CD4-positive, alpha-beta T cell treated with Interleukin-17A for 1 hour (primary cell): ENCODE measurements at regions not wholly inside any gene's neighbourhood (a gene's known extent, or its start where the extent isn't known, plus 50 kb on each side); places are given as distances from the start of the nearest gene placed in this dataset.
"Not testable (repeated sequence)": the region's sequence is repeated elsewhere in the genome, so short reads cannot be mapped to it uniquely, and the experiment has no call there.

Source experiments
- DNase-seq: peaks from one replicate; pipeline ENCODE4 v3.0.0-alpha.2; 2020

DNA sequence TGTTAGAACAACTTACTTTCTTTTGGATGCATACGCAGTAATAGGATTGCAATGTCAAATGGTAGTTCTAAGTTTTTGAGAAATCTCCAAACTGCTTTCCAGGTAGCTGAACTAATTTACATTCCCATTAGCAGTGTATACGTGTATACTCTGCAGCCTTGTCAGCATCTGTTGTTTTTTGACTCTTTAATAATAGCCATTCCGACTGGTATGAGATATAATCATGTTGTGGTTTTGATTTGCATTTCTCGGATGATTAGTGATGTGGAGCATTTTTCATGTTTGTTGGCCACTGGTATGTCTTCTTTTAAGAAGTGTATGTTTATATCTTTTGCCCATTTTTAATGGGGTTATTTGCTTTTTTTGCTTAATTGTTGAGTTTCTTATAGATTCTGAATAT, 76.9 kb upstream of the HNRNPA1L2 start:
- not testable (repeated sequence) for DNase-seq

DNA sequence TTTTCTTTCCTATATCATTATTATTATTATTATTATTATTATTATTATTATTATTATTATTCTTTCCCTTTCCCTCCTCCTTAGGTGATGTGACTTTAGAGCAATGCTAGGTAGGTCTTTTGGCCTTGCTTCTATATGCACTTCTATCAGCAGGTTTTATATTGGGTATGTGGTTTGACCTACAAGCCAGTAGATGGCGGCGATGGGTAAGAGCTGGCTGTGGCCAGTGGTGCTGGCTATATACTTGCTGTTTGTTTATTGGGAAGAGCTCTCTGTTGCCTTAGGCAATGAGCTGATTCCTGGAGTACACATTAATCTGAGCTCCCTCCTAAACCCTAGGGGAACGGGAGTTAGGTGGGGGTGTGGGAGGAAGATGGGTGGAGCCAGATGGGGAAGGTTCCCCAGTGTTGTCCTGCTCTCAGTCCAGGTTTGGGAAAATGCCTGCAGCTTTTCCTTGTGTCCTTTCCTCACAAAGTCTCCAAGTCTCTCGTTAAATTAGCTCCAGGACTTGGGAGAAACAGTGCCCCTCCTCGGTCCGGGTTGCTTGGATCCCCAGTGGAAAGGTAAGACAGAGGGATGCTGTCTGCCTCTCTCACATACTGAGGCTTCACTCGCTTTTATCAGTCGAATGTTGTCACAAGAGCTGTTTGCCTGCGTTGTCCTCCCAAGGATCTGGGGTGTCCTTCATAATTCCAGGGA, 72.2 kb upstream of the HNRNPA1L2 start:
- peak; percentile 18 for DNase-seq

DNA sequence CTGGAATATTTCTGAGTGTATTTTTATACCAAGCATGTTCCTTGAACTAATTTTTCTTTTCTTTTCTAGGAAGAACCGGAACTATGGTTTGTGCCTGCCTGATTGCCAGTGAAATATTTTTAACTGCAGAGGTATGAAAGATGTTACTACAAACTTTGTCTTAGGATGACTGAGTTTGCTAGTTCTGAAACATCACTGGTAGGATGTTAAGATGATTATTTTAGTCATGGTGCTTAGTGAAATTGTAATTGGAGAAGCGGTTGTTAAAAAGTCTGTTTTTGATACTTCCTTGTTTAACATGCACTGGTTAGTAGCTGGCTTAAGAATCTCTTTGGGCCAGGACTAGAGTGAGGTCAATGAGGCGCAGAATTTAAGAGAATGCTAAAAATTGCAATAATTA, 71.1 kb upstream of the HNRNPA1L2 start:
- DNase-seq: not testable (repeated sequence)

DNA sequence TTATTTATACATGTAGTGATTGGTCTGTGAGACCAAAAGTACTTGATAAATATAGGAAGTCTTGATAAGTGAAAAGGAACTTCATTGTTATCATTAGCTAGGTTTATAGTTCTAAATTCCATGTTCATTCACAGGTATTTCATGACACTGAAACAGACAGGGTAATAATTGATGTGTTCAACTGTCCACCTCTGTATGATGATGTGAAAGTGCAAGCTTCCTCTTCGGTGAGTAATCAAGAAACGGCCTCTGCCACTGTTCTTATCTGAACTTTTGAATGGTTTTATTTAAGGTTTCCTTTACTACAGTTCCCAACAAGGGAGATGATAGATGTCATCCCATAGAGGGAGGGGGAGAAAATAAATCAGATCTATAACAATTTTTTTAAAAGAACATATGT, 59.3 kb upstream of the HNRNPA1L2 start:
- not testable (repeated sequence) for DNase-seq
